Vagina (tissue), 2 donors: ENCODE measurements at regions not wholly inside any gene's neighbourhood (a gene's known extent, or its start where the extent isn't known, plus 50 kb on each side); places are given as distances from the start of the nearest gene placed in this dataset.
A peak's percentile ranks its signal among the peaks of the same experiment; 100 is the strongest.
"Not testable (repeated sequence)": the region's sequence is repeated elsewhere in the genome, so short reads cannot be mapped to it uniquely, and the experiment has no call there.

Experiments used
- DNase-seq, 2 donors: peaks; one replicate each; pipeline ENCODE4 v3.0.0-alpha.2; 2017; ENCODE audit errors: extremely low spot score in 2 of 2
- H3K27ac ChIP-seq: fragments of 200-600 bp; sonication (generic); one replicate; pipeline ENCODE4 v1.5.1; 2019
- H3K27me3 ChIP-seq: fragments of 200-600 bp; sonication (generic); one replicate; pipeline ENCODE4 v1.5.1; 2019
- H3K36me3 ChIP-seq, 2 donors: fragments of 200-600 bp; sonication (generic); one replicate each; pipeline ENCODE4 v1.5.1; 2017 to 2019
- H3K4me1 ChIP-seq: fragments of 200-600 bp; sonication (generic); one replicate; pipeline ENCODE4 v1.5.1; 2019
- H3K4me3 ChIP-seq, 2 donors: fragments of 200-600 bp; sonication (generic); 1 replicate in 1 of 2; 2 replicates in 1 of 2; pipeline ENCODE4 v1.5.1; 2016 to 2019
- H3K9me3 ChIP-seq: fragments of 200-600 bp; sonication (generic); one replicate; pipeline ENCODE4 v1.5.1; 2019
- CTCF ChIP-seq, 3 experiments: fragments of 450-650 bp in 2 of 3; fragments of 200-600 bp in 1 of 3; sonication (generic) in 1 of 3; IDR thresholded peaks; one replicate each; pipeline ENCODE4 v1.5.1; 2017 to 2019; ENCODE audit warnings: antibody characterized with exemption in 3 of 3, mild to moderate bottlenecking in 2 of 3, moderate library complexity in 2 of 3
- POLR2A ChIP-seq, 2 donors: fragments of 450-650 bp; IDR thresholded peaks; one replicate each; pipeline ENCODE4 v1.6.1; 2017; ENCODE audit warnings: antibody characterized with exemption in 2 of 2, mild to moderate bottlenecking in 2 of 2, moderate library complexity in 2 of 2
- POLR2AphosphoS5 ChIP-seq, 2 donors: sonication (generic); formaldehyde crosslinking; IDR thresholded peaks; one replicate each; pipeline ENCODE4 v1.9.0; 2017; ENCODE audit warnings: antibody characterized with exemption in 2 of 2, mild to moderate bottlenecking in 2 of 2, low read depth in 1 of 2; ENCODE audit not compliant: insufficient read depth in 1 of 2
- intact Hi-C: fragments of 100-400 bp; cut with DNase I; formaldehyde crosslinking; loops from one replicate; pipeline ENCODE4 v1.15.1; 2023

GRCh38 chr9:93891050-93891449 is 64.1 kb downstream of the BARX1 start:
- H3K27me3 ChIP-seq: no peaks in the 10 kb centered on the region
- no peaks in the 10 kb centered on the region for H3K4me1 ChIP-seq
- TF ChIP-seq POLR2A (IDR thresholded peaks at IDR 0.05) (no peak), CTCF (IDR thresholded peaks at IDR 0.05) (no peak), POLR2AphosphoS5 (IDR thresholded peaks at IDR 0.05; ENCODE audit: insufficient read depth in 1 of 2, low read depth in 1 of 2) (no peak)
- DNase-seq: peak in 1 of 2 donors; percentile 18
- no peak overlapping the region for H3K27ac ChIP-seq
- intact Hi-C loops: no loop called here
- no peaks in the 10 kb centered on the region for H3K36me3 ChIP-seq
- H3K4me3 ChIP-seq: no peak overlapping the region
- H3K9me3 ChIP-seq: no peaks in the 10 kb centered on the region

GRCh38 chr9:93890436-93890935 is 64.7 kb downstream of the BARX1 start:
- peak in 1 of 2 donors; percentile 74 for DNase-seq
- Histone ChIP-seq H3K9me3 (no peaks in the 10 kb centered on the region), H3K4me1 (no peaks in the 10 kb centered on the region), H3K36me3 (no peaks in the 10 kb centered on the region), H3K4me3 (no peak overlapping the region), H3K27ac (no peak overlapping the region), H3K27me3 (no peaks in the 10 kb centered on the region)
- intact Hi-C loops: no loop called here
- TF ChIP-seq CTCF (IDR thresholded peaks at IDR 0.05) (no peak), POLR2AphosphoS5 (IDR thresholded peaks at IDR 0.05; ENCODE audit: insufficient read depth in 1 of 2, low read depth in 1 of 2) (no peak), POLR2A (IDR thresholded peaks at IDR 0.05) (no peak)

GRCh38 chr9:93886911-93887310 is 68.2 kb downstream of the BARX1 start:
- intact Hi-C loops: no loop called here
- no peak for DNase-seq
- Histone ChIP-seq H3K4me3 (no peak overlapping the region), H3K27ac (no peak overlapping the region), H3K4me1 (no peaks in the 10 kb centered on the region), H3K36me3 (no peaks in the 10 kb centered on the region), H3K9me3 (no peaks in the 10 kb centered on the region), H3K27me3 (no peaks in the 10 kb centered on the region)
- no peak for TF ChIP-seq POLR2AphosphoS5 (IDR thresholded peaks at IDR 0.05; ENCODE audit: insufficient read depth in 1 of 2, low read depth in 1 of 2)
- TF ChIP-seq POLR2A (IDR thresholded peaks at IDR 0.05): no peak
- TF ChIP-seq CTCF (IDR thresholded peaks at IDR 0.05): no peak

GRCh38 chr9:93884808-93885207 is 70.3 kb downstream of the BARX1 start:
- no peaks in the 10 kb centered on the region for H3K36me3 ChIP-seq
- intact Hi-C loops: no loop called here
- H3K27me3 ChIP-seq: no peaks in the 10 kb centered on the region
- H3K4me1 ChIP-seq: no peaks in the 10 kb centered on the region
- H3K9me3 ChIP-seq: no peaks in the 10 kb centered on the region
- DNase-seq: no peak
- TF ChIP-seq POLR2A (IDR thresholded peaks at IDR 0.05): no peak
- TF ChIP-seq POLR2AphosphoS5 (IDR thresholded peaks at IDR 0.05; ENCODE audit: insufficient read depth in 1 of 2, low read depth in 1 of 2): no peak
- TF ChIP-seq CTCF (IDR thresholded peaks at IDR 0.05): no peak
- no peak overlapping the region for H3K4me3 ChIP-seq
- no peak overlapping the region for H3K27ac ChIP-seq

- peaks cover 12% of the 10 kb centered on the region for H3K9me3 ChIP-seq
- H3K4me1 ChIP-seq, H3K27me3 ChIP-seq, H3K27ac ChIP-seq, H3K4me3 ChIP-seq, H3K36me3 ChIP-seq, intact Hi-C loops: not testable (repeated sequence)
- DNase-seq: peak; percentile 52 to 89
These were observed 75.3 kb downstream of the BARX1 start for GRCh38 chr9:93879662-93880407.
